AG04450 (cell line): ENCODE measurements at regions not wholly inside any gene's neighbourhood (a gene's known extent, or its start where the extent isn't known, plus 50 kb on each side); places are given as distances from the start of the nearest gene placed in this dataset.

Experiments
- CTCF ChIA-PET: fragments of 300-600, 350-600 bp; formaldehyde crosslinking; extraction: SDS; loops from one replicate; lab custom pipeline; 2022; ENCODE audit warnings: antibody characterized with exemption, inconsistent platforms; lab: Charles Lee
- POLR2A ChIA-PET: fragments of 350-600 bp; formaldehyde crosslinking; extraction: SDS; loops from one replicate; lab custom pipeline; 2021; ENCODE audit warnings: antibody characterized with exemption, inconsistent platforms; lab: Yijun Ruan, JAX
- DNase-seq: peaks from one replicate; pipeline ENCODE4 v3.0.0-alpha.2; 2011; ENCODE audit warnings: low read depth, low spot score
- H3K27ac ChIP-seq: one replicate; pipeline ENCODE4 v1.5.1; 2012; ENCODE audit warnings: low read depth, low read length, control low read depth
- H3K27me3 ChIP-seq: one replicate; pipeline ENCODE4 v1.6.0; 2012; ENCODE audit warnings: low read length; ENCODE audit not compliant: control insufficient read depth, insufficient read depth
- H3K4me3 ChIP-seq: 2 replicates; pipeline ENCODE4 v1.5.1; 2011; ENCODE audit warnings: mild to moderate bottlenecking, low read depth, low read length, control low read depth
- H3K9me3 ChIP-seq: 2 replicates; pipeline ENCODE4 v1.5.1; 2012; ENCODE audit warnings: low read length; ENCODE audit not compliant: control insufficient read depth, insufficient read depth
- CTCF ChIP-seq: IDR thresholded peaks from 2 replicates; pipeline ENCODE4 v1.5.1; 2011; ENCODE audit warnings: low read depth, low read length, control low read depth, inconsistent platforms

GRCh38 chr5:119996128-119996527, 366.8 kb downstream of the FAM170A start:
- TF ChIP-seq CTCF, result no peak
- Histone ChIP-seq H3K9me3 (no peaks in the 10 kb centered on the region), H3K4me3 (no peak overlapping the region), H3K27me3 (no peaks in the 10 kb centered on the region), H3K27ac (no peak overlapping the region)
- ChIA-PET CTCF (no interaction called here), POLR2A (no interaction called here)
- no peak for DNase-seq

DNA sequence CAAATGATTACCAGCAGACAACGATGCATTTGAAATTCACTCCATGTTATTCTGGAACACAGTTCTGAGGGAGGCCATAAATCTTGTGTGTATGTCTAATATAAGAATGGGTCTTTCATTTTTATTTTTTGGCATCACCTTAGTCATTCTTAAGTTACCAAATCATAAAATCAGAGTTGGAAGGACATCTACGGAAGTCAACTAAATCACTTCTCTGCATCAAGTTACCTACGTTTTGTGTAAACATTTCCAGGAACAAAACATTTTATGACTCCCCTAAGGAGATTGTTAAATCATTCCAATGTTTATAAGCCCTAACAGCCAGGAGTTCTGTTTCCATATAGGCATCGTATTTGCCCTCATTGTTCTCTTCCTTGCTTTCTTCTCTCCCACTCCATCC, 378.2 kb downstream of the FAM170A start:
- POLR2A ChIA-PET, result no interaction called here
- Histone ChIP-seq H3K27me3 (no peaks in the 10 kb centered on the region), H3K9me3 (no peaks in the 10 kb centered on the region), H3K27ac (no peak overlapping the region), H3K4me3 (no peak overlapping the region)
- no peak for TF ChIP-seq CTCF
- DNase-seq, result no peak
- CTCF ChIA-PET, result no interaction called here

DNA sequence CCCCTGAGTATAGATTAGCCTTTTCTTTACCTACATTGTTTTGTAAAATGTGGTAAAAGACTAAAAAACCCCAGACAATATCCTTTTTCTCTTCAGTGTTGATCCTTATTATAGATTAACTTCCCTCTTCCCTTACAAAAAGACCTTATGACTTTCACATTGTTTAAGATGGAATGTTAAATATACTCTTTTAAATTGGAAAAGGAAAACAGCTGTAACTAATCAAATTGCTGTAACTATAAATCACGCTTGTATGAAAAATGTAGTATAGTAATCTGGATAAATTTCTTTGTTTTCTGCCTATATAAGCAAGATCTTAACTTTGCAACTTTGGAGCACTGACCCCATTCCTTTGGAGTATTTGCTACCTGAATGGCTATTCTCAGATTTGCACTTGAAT, 383.1 kb downstream of the FAM170A start:
- TF ChIP-seq CTCF, result no peak
- Histone ChIP-seq H3K27ac (no peak overlapping the region), H3K9me3 (no peaks in the 10 kb centered on the region), H3K27me3 (no peaks in the 10 kb centered on the region), H3K4me3 (no peak overlapping the region)
- CTCF ChIA-PET, result no interaction called here
- POLR2A ChIA-PET, result no interaction called here
- no peak for DNase-seq

GRCh38 chr5:120014535-120014934, 385.2 kb downstream of the FAM170A start:
- POLR2A ChIA-PET, result no interaction called here
- CTCF ChIA-PET, result no interaction called here
- H3K9me3 ChIP-seq, result no peaks in the 10 kb centered on the region
- no peak for TF ChIP-seq CTCF
- H3K27me3 ChIP-seq, result no peaks in the 10 kb centered on the region
- DNase-seq, result no peak
- no peak overlapping the region for H3K27ac ChIP-seq
- H3K4me3 ChIP-seq, result no peak overlapping the region

GRCh38 chr5:120016717-120017382, 387.5 kb downstream of the FAM170A start:
- Histone ChIP-seq H3K9me3 (no peaks in the 10 kb centered on the region; the same call in 1 of the 2 replicates), H3K27ac (no peak overlapping the region), H3K27me3 (no peaks in the 10 kb centered on the region), H3K4me3 (no peak overlapping the region)
- DNase-seq, result no peak
- CTCF ChIA-PET, result no interaction called here
- POLR2A ChIA-PET, result no interaction called here
- no peak for TF ChIP-seq CTCF
